ENCODE measurements at regions not wholly inside any gene's neighbourhood (a gene's known extent, or its start where the extent isn't known, plus 50 kb on each side); places are given as distances from the start of the nearest gene placed in this dataset.

DNA sequence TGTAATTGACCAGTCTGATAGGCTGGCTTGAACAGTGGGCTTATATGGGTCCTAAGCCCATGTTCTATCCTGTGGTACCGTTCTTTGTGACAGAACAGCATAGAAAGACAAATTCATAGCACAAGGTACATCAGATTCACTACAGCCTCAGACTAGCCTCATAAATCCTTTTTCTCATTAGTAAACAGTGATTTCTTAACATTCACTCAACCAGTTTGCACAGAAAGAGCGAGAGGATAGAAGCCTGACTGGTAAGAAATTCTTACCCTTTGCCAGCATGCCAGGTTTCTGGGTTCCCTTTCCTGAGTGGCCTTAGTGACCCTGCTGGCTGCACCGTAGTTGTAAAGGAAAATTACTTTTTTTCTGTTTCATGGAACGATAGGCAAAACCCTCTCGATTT is 412.1 kb downstream of the SH2D4B start:
- TF ChIP-seq CREB5 (CRISPR knock-in tag; IDR thresholded peaks at IDR 0.05; ENCODE audit: low read depth) (no peak), ISL1 (CRISPR knock-in tag; IDR thresholded peaks at IDR 0.05) (no peak), RARB (CRISPR knock-in tag; IDR thresholded peaks at IDR 0.05) (no peak), ZNF70 (CRISPR knock-in tag; IDR thresholded peaks at IDR 0.05) (no peak)
